ENCODE measurements at regions not wholly inside any gene's neighbourhood (a gene's known extent, or its start where the extent isn't known, plus 50 kb on each side); places are given as distances from the start of the nearest gene placed in this dataset.

DNA sequence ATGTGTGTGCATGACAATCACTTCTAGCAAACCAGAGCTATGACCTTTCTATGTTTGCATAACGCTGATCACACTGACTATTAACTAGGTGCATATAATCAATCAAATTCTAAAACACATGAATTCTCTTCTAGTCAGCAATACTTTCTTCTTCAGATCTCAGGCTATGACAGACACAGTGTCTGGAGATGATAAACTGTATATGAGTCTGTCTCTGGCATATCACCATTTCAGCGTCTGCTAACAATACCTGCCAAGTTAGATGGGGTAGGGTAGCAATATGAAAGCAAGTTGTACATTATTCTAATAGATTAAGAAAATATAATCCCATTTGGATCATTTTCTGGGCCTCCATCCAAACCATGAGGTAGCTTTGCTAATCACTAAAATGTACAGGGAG is 354.2 kb upstream of the EPHA4 start:
- peaks cover 2% of the 10 kb centered on the region for H3K4me1 ChIP-seq (ENCODE audit: control insufficient read depth, insufficient read depth, low read length, poor library complexity, severe bottlenecking)
- H3K9me3 ChIP-seq (ENCODE audit: control insufficient read depth, low read length), result no peaks in the 10 kb centered on the region
- WGBS, 2 experiments (ENCODE audit: insufficient coverage in 2 of 2), result no CpG with 5 or more reads among the region's 2 CpGs

DNA sequence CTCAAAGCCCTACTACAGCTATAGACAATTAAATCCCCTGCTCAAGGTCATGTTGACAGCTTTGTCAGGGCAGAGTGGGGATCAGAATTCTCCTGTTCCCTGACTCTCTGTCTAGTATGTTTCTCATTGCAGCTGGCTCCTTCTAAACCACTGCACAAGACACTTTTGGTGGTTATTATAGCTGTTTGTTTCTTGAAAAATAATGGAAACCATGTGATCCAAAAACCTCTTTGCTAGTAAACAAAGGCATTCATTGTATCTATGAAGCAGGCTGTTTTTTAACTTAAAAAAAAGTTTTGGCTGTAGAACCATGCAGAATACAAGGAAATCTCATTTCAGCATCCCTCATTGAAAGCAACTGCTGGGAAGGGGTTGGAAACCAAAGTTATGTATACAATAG is 352.5 kb upstream of the EPHA4 start:
- Histone ChIP-seq H3K36me3 (ENCODE audit: control insufficient read depth, insufficient read depth, low read length) (no peaks in the 10 kb centered on the region), H3K27ac (ENCODE audit: low read depth, low read length, severe bottlenecking) (no peak overlapping the region), H3K9me3 (ENCODE audit: control insufficient read depth, low read length) (no peaks in the 10 kb centered on the region), H3K4me3 (ENCODE audit: extremely low read depth, insufficient read depth, low read length, poor library complexity, severe bottlenecking) (no peak overlapping the region), H3K4me1 (ENCODE audit: control insufficient read depth, insufficient read depth, low read length, poor library complexity, severe bottlenecking) (peaks cover 9% of the 10 kb centered on the region)

More for the DNA sequence above, 354.2 kb upstream of the EPHA4 start:
- no peak overlapping the region for H3K4me3 ChIP-seq (ENCODE audit: extremely low read depth, insufficient read depth, low read length, poor library complexity, severe bottlenecking)
- H3K27ac ChIP-seq (ENCODE audit: low read depth, low read length, severe bottlenecking), result no peak overlapping the region
- H3K36me3 ChIP-seq (ENCODE audit: control insufficient read depth, insufficient read depth, low read length), result no peaks in the 10 kb centered on the region

DNA sequence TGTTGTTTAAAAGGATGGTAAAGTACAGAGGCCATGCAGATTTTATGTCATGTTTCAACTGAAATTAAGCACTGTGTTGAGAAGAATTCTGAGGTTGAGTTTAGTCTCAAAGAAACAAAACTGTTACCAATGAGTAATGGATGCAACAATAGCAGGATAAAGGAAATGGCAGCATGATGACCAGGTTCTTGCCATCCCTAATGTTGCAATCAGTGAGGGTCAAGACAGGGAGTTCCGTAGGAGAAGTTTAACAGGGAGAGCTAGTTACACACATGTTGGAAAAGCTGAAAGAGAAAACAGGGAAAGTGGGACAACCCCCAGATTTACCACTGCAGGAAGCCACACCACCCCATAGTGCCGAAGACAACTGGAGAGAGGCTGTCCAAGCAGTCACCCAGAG is 343.8 kb upstream of the EPHA4 start:
- H3K36me3 ChIP-seq (ENCODE audit: control insufficient read depth, insufficient read depth, low read length), result no peaks in the 10 kb centered on the region
- H3K4me1 ChIP-seq (ENCODE audit: control insufficient read depth, insufficient read depth, low read length, poor library complexity, severe bottlenecking), result peaks cover 23% of the 10 kb centered on the region
- H3K4me3 ChIP-seq (ENCODE audit: extremely low read depth, insufficient read depth, low read length, poor library complexity, severe bottlenecking), result no peak overlapping the region
- H3K27ac ChIP-seq (ENCODE audit: low read depth, low read length, severe bottlenecking), result no peak overlapping the region
- no peaks in the 10 kb centered on the region for H3K9me3 ChIP-seq (ENCODE audit: control insufficient read depth, low read length)
- 86 to 100% methylated on average over 2 of the region's 2 CpGs for WGBS, 2 experiments (ENCODE audit: insufficient coverage in 2 of 2)

DNA sequence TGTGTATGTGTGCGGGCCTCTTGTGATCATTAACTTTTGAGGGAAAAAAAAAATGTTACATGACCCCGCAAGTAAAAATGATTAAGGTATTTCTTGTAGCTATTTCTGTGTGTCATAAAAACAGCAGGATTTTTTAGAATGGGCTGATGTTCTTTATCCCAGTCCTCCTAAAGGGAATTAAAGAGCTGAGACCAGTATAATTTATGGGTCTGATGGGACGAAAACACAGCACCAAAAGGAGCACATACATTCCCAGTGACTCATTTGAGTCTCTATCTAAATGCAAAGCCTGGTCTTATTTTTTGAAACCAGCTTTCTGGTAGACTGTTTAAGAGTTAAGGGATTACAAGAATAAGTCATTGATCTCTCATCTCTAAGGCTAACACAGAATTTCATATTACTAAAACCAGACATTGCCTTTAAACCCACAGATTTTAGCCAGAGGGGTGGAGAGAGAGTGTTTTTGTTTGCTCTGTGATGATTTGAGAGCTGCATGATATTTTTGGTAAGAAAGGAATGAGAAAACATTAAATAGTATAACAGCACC is 342.3 kb upstream of the EPHA4 start:
- no peaks in the 10 kb centered on the region for H3K36me3 ChIP-seq (ENCODE audit: control insufficient read depth, insufficient read depth, low read length)
- no peaks in the 10 kb centered on the region for H3K9me3 ChIP-seq (ENCODE audit: control insufficient read depth, low read length)
- WGBS, 2 experiments (ENCODE audit: insufficient coverage in 2 of 2), result 100% methylated on average over 2 of the region's 3 CpGs
- H3K4me3 ChIP-seq (ENCODE audit: extremely low read depth, insufficient read depth, low read length, poor library complexity, severe bottlenecking), result no peak overlapping the region
- H3K27ac ChIP-seq (ENCODE audit: low read depth, low read length, severe bottlenecking), result peak overlapping the region; percentile 63
- H3K4me1 ChIP-seq (ENCODE audit: control insufficient read depth, insufficient read depth, low read length, poor library complexity, severe bottlenecking), result peaks cover 15% of the 10 kb centered on the region

DNA sequence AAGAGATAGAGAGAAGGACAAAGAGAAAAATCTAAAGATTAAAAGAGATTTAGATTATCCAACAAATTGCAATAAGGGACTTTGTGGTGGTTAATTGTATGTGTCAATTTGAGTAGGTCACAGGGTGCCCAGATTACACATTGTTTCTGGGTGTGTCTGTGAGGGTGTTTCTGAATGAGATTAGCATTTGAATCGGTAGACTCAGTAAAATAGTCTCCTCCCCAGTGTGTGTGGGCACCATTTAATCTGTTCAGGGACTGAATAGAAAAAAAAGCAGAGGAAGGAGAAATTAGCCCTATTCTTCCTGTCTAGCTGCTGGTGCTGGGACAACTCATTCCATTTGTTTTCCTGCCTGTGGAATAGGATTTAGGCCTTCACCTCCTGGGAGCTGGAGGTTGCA is 339.8 kb upstream of the EPHA4 start:
- Histone ChIP-seq H3K36me3 (ENCODE audit: control insufficient read depth, insufficient read depth, low read length) (no peaks in the 10 kb centered on the region), H3K4me1 (ENCODE audit: control insufficient read depth, insufficient read depth, low read length, poor library complexity, severe bottlenecking) (peaks cover 15% of the 10 kb centered on the region), H3K4me3 (ENCODE audit: extremely low read depth, insufficient read depth, low read length, poor library complexity, severe bottlenecking) (no peak overlapping the region), H3K9me3 (ENCODE audit: control insufficient read depth, low read length) (no peaks in the 10 kb centered on the region), H3K27ac (ENCODE audit: low read depth, low read length, severe bottlenecking) (no peak overlapping the region)
- 89% methylated on average over 1 of the region's 1 CpG; no CpG with 5 or more reads in 1 of the 2 experiments for WGBS, 2 experiments (ENCODE audit: insufficient coverage in 2 of 2)

DNA sequence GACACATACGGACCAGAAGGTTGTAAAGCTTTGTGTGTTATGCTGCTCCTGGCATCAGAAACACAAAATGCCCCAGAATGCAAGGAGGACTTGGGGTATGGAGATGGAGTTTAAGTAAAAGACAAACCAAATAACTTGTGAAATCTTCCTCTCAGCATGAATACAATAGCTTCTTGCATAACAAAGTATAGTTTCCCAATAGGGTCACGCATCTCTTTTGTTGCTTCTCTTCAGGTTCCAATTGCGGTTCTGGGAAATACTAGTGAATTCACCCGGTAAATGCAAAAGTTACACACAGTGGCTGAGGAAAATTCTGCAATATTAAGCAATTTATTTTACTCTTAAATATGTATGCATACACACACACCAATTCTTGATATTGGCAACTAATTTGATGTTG is 339.2 kb upstream of the EPHA4 start:
- H3K27ac ChIP-seq (ENCODE audit: low read depth, low read length, severe bottlenecking), result no peak overlapping the region
- no peaks in the 10 kb centered on the region for H3K9me3 ChIP-seq (ENCODE audit: control insufficient read depth, low read length)
- H3K36me3 ChIP-seq (ENCODE audit: control insufficient read depth, insufficient read depth, low read length), result no peaks in the 10 kb centered on the region
- H3K4me3 ChIP-seq (ENCODE audit: extremely low read depth, insufficient read depth, low read length, poor library complexity, severe bottlenecking), result no peak overlapping the region
- WGBS, 2 experiments (ENCODE audit: insufficient coverage in 2 of 2), result 81 to 100% methylated on average over 2 of the region's 4 CpGs
- peaks cover 15% of the 10 kb centered on the region for H3K4me1 ChIP-seq (ENCODE audit: control insufficient read depth, insufficient read depth, low read length, poor library complexity, severe bottlenecking)

DNA sequence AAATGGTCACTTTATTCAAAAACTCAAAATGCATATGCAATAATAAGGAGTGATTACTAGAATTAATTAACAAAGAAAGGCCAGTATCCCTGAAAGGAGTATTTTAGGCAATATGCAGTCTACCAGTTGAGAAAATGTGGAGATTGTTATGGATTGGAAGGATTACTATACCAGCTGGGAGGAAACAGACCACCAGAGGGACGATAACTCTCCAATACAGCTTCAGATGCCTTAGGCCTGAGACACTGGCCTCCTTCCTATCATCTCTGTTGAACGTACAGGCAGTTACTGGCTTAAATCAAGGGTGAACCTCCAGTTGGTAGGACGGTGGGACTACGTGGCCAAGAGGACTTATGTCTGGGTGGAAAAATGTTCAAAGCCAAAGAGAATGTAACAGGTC is 336.4 kb upstream of the EPHA4 start:
- whole genome bisulfite sequencing, 2 experiments (ENCODE audit: insufficient coverage in 2 of 2), result 100% methylated on average over 2 of the region's 4 CpGs; no CpG with 5 or more reads in 1 of the 2 experiments
- Histone ChIP-seq H3K4me3 (ENCODE audit: extremely low read depth, insufficient read depth, low read length, poor library complexity, severe bottlenecking) (no peak overlapping the region), H3K36me3 (ENCODE audit: control insufficient read depth, insufficient read depth, low read length) (no peaks in the 10 kb centered on the region), H3K9me3 (ENCODE audit: control insufficient read depth, low read length) (no peaks in the 10 kb centered on the region), H3K27ac (ENCODE audit: low read depth, low read length, severe bottlenecking) (peak overlapping the region; percentile 25), H3K4me1 (ENCODE audit: control insufficient read depth, insufficient read depth, low read length, poor library complexity, severe bottlenecking) (no peaks in the 10 kb centered on the region)

DNA sequence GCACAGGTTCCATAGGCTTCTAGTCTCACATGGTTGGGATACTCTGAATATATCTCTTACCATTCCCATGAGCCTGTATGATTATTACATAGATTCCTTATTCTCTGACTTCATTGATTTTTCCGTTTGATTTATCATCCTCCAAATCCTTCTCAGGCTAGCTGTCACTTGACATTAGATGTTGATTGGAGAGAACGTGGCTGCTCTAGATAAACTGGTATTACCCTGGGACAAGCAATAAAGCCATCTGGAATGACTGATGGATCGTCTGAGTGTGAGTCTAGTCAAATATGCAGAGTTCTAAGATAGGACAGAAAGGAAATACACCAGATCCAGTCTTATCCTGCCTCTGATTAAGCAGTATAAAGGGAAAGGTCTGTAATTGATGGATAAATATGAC is 325.6 kb upstream of the EPHA4 start:
- no peak overlapping the region for H3K27ac ChIP-seq (ENCODE audit: low read depth, low read length, severe bottlenecking)
- no peak overlapping the region for H3K4me3 ChIP-seq (ENCODE audit: extremely low read depth, insufficient read depth, low read length, poor library complexity, severe bottlenecking)
- H3K9me3 ChIP-seq (ENCODE audit: control insufficient read depth, low read length), result no peaks in the 10 kb centered on the region
- 80 to 100% methylated on average over 1 of the region's 3 CpGs for WGBS, 2 experiments (ENCODE audit: insufficient coverage in 2 of 2)
- H3K4me1 ChIP-seq (ENCODE audit: control insufficient read depth, insufficient read depth, low read length, poor library complexity, severe bottlenecking), result peaks cover 7% of the 10 kb centered on the region
- no peaks in the 10 kb centered on the region for H3K36me3 ChIP-seq (ENCODE audit: control insufficient read depth, insufficient read depth, low read length)

DNA sequence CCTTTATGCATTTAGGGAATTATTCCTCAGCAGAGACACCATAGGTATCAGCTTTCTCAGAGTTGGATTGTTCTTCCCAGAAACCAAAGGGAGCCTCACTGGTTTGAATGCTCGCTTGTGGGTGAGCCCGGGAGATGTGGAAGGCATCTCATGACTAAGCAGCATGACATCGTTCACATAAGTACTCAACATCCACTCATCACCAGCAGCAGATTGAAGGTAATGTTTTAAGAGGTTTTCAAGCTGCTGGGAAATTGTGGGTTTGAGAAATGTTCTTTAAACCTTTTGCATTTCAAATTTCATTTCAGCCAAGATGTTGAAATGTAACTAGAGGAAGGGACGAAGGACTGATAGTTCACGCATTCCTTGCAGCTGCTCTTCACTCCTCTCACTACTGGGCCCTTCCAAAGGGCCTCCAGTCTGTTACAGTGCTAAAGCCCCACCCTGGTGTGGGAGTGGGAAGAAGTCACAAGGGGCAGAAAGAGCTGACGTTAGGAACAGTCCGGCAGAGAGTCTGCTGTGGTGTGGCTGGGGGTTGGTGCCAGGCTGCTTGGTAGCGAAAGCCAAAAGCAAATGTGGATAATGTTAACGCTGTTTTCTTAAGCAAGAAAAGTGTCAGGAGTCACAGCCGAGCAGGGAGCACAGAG is 324.5 kb upstream of the EPHA4 start:
- Histone ChIP-seq H3K27ac (ENCODE audit: low read depth, low read length, severe bottlenecking) (no peak overlapping the region), H3K36me3 (ENCODE audit: control insufficient read depth, insufficient read depth, low read length) (no peaks in the 10 kb centered on the region), H3K4me3 (ENCODE audit: extremely low read depth, insufficient read depth, low read length, poor library complexity, severe bottlenecking) (no peak overlapping the region), H3K9me3 (ENCODE audit: control insufficient read depth, low read length) (no peaks in the 10 kb centered on the region), H3K4me1 (ENCODE audit: control insufficient read depth, insufficient read depth, low read length, poor library complexity, severe bottlenecking) (peaks cover 7% of the 10 kb centered on the region)
- 83 to 85% methylated on average over 5 to 7 of the region's 10 CpGs for WGBS, 2 experiments (ENCODE audit: insufficient coverage in 2 of 2)

DNA sequence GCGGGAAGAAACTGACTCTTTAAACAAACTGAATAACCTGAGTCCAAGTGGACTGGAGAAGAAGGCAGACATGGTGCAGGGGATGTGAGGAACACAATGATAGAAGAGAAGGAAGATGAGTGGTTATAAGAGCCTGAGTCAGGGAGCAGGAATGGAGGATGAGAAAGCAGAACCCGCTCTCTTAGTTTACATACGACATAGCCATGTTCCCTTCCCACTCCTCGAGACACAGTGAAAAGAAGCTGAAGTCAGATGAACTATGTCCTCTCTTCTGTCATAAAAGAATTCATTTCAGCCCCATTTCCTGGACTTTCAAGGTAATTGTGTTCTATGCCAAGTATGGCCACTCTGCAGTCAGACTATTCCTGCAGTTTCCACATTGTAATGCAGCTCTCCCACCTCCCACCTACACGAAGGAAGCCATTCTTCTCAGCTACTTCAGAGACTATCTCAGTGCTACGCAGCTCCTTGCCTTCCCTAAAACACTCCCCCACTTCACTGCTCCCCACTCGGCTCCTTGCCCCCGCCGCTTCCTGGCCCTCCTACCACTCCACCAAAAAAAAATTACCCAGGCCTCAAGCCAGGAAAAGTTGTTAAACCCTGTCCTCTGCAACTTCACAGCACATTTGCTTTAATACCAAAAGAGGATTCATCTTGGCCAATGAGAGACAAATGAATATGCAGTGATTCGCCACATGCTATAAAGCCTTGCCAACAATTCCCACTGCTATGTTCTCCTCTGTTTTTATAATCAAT is 323.4 kb upstream of the EPHA4 start:
- H3K9me3 ChIP-seq (ENCODE audit: control insufficient read depth, low read length), result no peaks in the 10 kb centered on the region
- H3K27ac ChIP-seq (ENCODE audit: low read depth, low read length, severe bottlenecking), result no peak overlapping the region
- WGBS, 2 experiments (ENCODE audit: insufficient coverage in 2 of 2), result 84 to 88% methylated on average over 6 to 8 of the region's 10 CpGs
- peaks cover 7% of the 10 kb centered on the region for H3K4me1 ChIP-seq (ENCODE audit: control insufficient read depth, insufficient read depth, low read length, poor library complexity, severe bottlenecking)
- no peaks in the 10 kb centered on the region for H3K36me3 ChIP-seq (ENCODE audit: control insufficient read depth, insufficient read depth, low read length)
- no peak overlapping the region for H3K4me3 ChIP-seq (ENCODE audit: extremely low read depth, insufficient read depth, low read length, poor library complexity, severe bottlenecking)

DNA sequence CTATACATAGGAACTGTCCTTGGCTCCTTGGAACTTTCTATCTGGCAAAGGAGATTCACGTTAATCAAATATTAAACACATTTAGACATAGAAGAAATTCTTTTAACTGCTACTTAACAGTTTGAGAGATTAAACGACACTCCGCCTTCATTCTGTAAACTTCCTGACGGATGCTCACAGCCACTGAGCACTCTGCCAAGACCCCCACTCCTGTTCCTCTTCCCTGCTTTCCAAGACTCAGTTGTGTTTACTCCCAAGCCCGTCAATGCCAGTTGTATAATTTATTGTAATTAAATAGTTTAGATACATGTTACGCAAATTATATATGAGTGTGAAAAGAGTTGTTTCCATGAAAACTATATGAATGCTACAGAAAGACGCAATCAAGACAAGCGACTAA is 321.4 kb upstream of the EPHA4 start:
- H3K36me3 ChIP-seq (ENCODE audit: control insufficient read depth, insufficient read depth, low read length), result no peaks in the 10 kb centered on the region
- H3K9me3 ChIP-seq (ENCODE audit: control insufficient read depth, low read length), result no peaks in the 10 kb centered on the region
- H3K27ac ChIP-seq (ENCODE audit: low read depth, low read length, severe bottlenecking), result no peak overlapping the region
- H3K4me1 ChIP-seq (ENCODE audit: control insufficient read depth, insufficient read depth, low read length, poor library complexity, severe bottlenecking), result peaks cover 7% of the 10 kb centered on the region
- 93 to 98% methylated on average over 6 of the region's 8 CpGs for WGBS, 2 experiments (ENCODE audit: insufficient coverage in 2 of 2)
- no peak overlapping the region for H3K4me3 ChIP-seq (ENCODE audit: extremely low read depth, insufficient read depth, low read length, poor library complexity, severe bottlenecking)
